NCI-H526 (cell line): ENCODE measurements at regions not wholly inside any gene's neighbourhood (a gene's known extent, or its start where the extent isn't known, plus 50 kb on each side); places are given as distances from the start of the nearest gene placed in this dataset.
"Not testable (repeated sequence)": the region's sequence is repeated elsewhere in the genome, so short reads cannot be mapped to it uniquely, and the experiment has no call there.

Experiments used
- DNase-seq, 2 experiments: peaks; one replicate each; lab custom pipeline; 2025; lab: John Stamatoyannopoulos, UW

- not testable (repeated sequence) for DNase-seq
Observed at GRCh38 chr2:42972933-42973516, 180.6 kb upstream of the HAAO start.

- DNase-seq: no peak
Observed at GRCh38 chr2:42971947-42972736, 179.8 kb upstream of the HAAO start.

GRCh38 chr2:42971381-42971780, 179.0 kb upstream of the HAAO start:
- DNase-seq: no peak

GRCh38 chr2:42970151-42970550, 177.8 kb upstream of the HAAO start:
- no peak for DNase-seq

- no peak for DNase-seq
Observed at GRCh38 chr2:42969231-42970150, 177.1 kb upstream of the HAAO start.

GRCh38 chr2:42967959-42968674, 175.7 kb upstream of the HAAO start:
- DNase-seq: no peak

- DNase-seq: no peak
Observed at GRCh38 chr2:42965910-42966309, 173.5 kb upstream of the HAAO start.

- DNase-seq: no peak
Observed at GRCh38 chr2:42965196-42965595, 172.8 kb upstream of the HAAO start.

GRCh38 chr2:42964439-42965083, 172.2 kb upstream of the HAAO start:
- no peak for DNase-seq

GRCh38 chr2:42963452-42964068, 171.2 kb upstream of the HAAO start:
- no peak for DNase-seq

GRCh38 chr2:42962508-42962953, 170.1 kb upstream of the HAAO start:
- no peak for DNase-seq

GRCh38 chr2:42961961-42962360, 169.6 kb upstream of the HAAO start:
- DNase-seq: no peak

- no peak for DNase-seq
Observed at GRCh38 chr2:42961385-42961811, 169.0 kb upstream of the HAAO start.

- DNase-seq: no peak
Observed at GRCh38 chr2:42960842-42961180, 168.4 kb upstream of the HAAO start.

GRCh38 chr2:42960002-42960841, 167.8 kb upstream of the HAAO start:
- no peak for DNase-seq

GRCh38 chr2:42959234-42960001, 167.0 kb upstream of the HAAO start:
- no peak for DNase-seq

- no peak for DNase-seq
Observed at GRCh38 chr2:42958741-42959233, 166.4 kb upstream of the HAAO start.

- no peak for DNase-seq
Observed at GRCh38 chr2:42957861-42958301, 165.5 kb upstream of the HAAO start.
